K562 (cell line): ENCODE measurements at regions not wholly inside any gene's neighbourhood (a gene's known extent, or its start where the extent isn't known, plus 50 kb on each side); places are given as distances from the start of the nearest gene placed in this dataset.

Experiments used
- DACH1 ChIP-seq: fragments of 450-650 bp; IDR thresholded peaks from 2 replicates; pipeline ENCODE4 v1.6.1; 2018; ENCODE audit not compliant: partially characterized antibody
- E4F1 ChIP-seq: fragments of 250-450 bp; sonication (Bioruptor Pico); IDR thresholded peaks from 2 replicates; pipeline ENCODE4 v1.5.0; 2021; ENCODE audit warnings: mild to moderate bottlenecking, borderline replicate concordance
- ETV6 ChIP-seq, 3 experiments: fragments of 150-350 bp in 1 of 3; sonication (generic) in 1 of 3; formaldehyde crosslinking in 1 of 3; IDR thresholded peaks; 2 replicates each; pipeline versions ENCODE4 v1.6.1 to v1.8.0; 2014 to 2022; ENCODE audit warnings: borderline replicate concordance in 2 of 3, low read depth in 2 of 3, antibody characterized with exemption in 1 of 3, low read length in 1 of 3, mild to moderate bottlenecking in 1 of 3, missing genetic modification reagents in 1 of 3
- HMGN3 ChIP-seq: IDR thresholded peaks from 2 replicates; pipeline ENCODE4 v1.6.1; 2011; ENCODE audit warnings: borderline replicate concordance, low read depth, mild to moderate bottlenecking, mixed read lengths, low read length; ENCODE audit not compliant: insufficient read length; ENCODE audit errors: extremely low read depth
- NKRF ChIP-seq: fragments of 450-650 bp; IDR thresholded peaks from 2 replicates; pipeline ENCODE4 v1.6.1; 2016; ENCODE audit warnings: borderline replicate concordance
- RBM25 ChIP-seq: fragments of 200-400 bp; formaldehyde crosslinking; IDR thresholded peaks from 2 replicates; pipeline ENCODE4 v1.6.1; 2018; ENCODE audit warnings: low read length, low read depth, moderate library complexity; ENCODE audit not compliant: severe bottlenecking
- SPI1 ChIP-seq: IDR thresholded peaks from 2 replicates; pipeline ENCODE4 v1.6.1; 2011; ENCODE audit warnings: low read depth, low read length, control low read depth, borderline replicate concordance
- ZNF512 ChIP-seq: IDR thresholded peaks from 2 replicates; pipeline ENCODE4 v1.6.1; 2016; ENCODE audit warnings: missing genetic modification characterization, missing compliant biosample characterization
- ZNF609 ChIP-seq: sonication (generic); formaldehyde crosslinking; IDR thresholded peaks from 2 replicates; pipeline ENCODE4 v1.8.1; 2023; ENCODE audit warnings: missing genetic modification reagents, mild to moderate bottlenecking, borderline replicate concordance

GRCh38 chr7:27361522-27361921 lies 118.9 kb downstream of the EVX1 start (continued):
- TF ChIP-seq NKRF (no peak), RBM25 (peak; percentile 90), HMGN3 (no peak), ZNF609 (CRISPR knock-in tag) (no peak), E4F1 (CRISPR knock-in tag) (no peak), ETV6 (IDR thresholded peaks at IDR 0.05; ENCODE audit: borderline replicate concordance in 1 of 2, low read depth in 2 of 2, low read length in 1 of 2) (no peak), ETV6 (CRISPR knock-in tag; IDR thresholded peaks at IDR 0.05; ENCODE audit: borderline replicate concordance) (no peak), SPI1 (no peak), DACH1 (no peak), ZNF512 (tag) (peak; percentile 43)
